ENCODE measurements at regions not wholly inside any gene's neighbourhood (a gene's known extent, or its start where the extent isn't known, plus 50 kb on each side); places are given as distances from the start of the nearest gene placed in this dataset.

DNA sequence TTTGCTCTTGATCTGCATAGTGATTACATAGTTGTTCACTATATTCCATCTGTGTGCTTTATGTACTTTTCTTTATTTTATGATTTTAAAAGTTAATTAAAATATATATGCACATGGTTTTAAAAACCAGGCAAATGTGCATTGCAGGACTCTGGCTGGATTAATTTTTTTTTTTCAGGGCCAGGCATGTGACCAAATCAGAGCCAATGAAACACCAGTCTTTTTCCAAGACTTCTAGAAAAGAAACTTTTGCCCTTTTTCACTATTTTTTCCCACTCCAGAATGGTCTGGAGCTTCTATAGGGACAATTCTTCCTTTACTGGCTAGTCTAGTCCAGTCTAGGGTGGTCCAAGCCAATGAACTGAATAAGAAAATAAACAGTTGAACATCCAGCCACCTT is 198.1 kb upstream of the FBXO11 start:
- DNase-seq, result no peak

DNA sequence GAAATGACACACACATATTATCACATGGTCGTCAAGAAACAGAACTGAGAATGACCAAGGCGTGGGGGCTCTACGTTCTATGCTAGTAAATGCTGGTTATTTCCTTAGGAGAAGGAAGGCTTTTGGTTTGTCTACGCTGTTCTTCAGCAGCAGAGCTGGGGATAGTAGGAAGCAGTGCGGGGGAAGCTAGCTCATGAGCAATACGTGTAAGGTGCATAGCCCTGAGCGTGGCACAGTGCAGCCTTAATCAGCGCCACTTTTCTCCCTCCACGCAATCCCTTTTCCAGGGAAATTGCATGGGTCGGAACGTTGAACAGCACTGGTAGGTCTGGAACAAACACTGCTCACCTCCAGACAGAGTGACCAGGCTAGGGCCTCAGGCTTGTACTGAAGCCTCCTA is 199.6 kb upstream of the FBXO11 start:
- peak in 2 of 58 donors; percentile 1 to 20 for DNase-seq

DNA sequence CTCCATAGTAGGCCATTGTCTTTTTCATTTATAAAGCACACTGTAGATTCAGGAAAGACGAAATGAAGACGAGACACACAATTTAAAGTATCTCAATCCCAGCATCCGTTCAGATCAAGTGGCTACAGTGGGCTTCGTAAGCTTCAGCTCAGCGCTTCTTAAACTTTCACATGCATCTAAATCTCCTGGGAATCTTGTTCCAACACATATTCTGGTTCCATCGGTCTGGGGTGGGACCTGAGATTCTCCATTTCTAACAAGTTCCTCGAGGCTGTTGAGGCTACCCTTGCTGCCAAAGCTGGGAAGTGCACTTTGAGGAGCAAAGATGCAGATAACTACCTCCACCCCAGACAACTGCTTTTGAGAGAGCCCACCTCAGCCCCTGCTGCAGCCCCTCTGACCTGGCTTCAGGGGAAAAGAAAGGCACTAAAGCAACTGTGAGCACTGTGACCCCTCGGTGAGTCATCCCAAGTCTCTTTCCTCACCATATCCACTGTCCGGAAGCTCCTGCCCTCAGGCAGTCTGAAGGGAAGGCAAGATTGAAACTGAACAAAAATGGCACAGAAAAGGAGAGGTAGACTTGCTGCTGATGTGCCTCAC is 201.1 kb upstream of the FBXO11 start:
- DNase-seq, result no peak

DNA sequence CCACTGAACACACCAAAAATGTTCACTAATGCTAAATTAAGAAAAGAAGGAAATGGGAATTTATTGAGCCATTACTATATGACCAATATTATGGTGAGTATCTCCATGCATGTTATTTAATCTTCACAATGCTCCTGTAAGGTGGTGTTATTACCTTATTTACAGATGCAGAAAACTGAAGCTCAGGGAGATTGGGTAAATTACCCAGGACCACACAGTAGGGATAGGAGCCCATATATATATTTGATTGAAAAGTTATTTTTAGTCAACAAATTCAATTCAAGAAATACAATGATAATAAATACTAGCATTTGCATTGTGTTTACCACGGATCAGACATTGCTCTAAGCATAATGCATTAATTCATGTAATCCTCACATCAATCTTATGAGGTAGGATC is 202.2 kb upstream of the FBXO11 start:
- no peak for DNase-seq

DNA sequence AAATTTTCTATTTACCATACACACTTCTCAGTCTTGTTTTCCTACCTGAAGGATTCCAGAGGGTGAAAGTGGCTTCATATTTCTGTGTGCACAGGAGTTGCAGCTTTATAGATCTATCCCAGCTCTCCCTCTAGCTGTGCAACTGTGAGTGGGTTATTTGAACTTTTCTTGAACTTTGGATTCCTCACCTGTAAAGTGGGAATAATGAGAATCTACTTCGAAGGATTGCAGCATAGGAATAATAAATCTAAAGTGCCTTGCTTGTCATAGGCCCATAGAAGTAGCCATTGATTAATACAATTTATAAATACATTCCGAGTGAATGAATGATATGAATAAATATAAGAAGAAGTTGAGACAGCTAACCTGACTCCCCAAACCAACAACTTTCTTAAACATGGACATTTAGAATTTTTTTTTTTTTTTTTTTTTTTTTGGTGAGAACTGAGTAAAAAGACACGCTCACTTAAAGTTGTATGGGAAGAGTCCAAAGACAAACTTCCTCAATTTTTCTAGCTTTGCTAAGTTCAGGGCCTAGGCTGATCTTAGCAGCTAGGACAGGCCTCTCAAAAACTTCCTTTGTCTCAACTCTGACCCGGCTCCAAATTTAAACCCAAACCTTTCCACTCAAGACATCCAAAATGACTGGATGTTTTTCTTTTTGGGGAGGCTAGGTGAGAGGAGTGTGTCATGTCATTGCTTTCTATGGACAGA is 203.3 kb upstream of the FBXO11 start:
- no peak for DNase-seq

DNA sequence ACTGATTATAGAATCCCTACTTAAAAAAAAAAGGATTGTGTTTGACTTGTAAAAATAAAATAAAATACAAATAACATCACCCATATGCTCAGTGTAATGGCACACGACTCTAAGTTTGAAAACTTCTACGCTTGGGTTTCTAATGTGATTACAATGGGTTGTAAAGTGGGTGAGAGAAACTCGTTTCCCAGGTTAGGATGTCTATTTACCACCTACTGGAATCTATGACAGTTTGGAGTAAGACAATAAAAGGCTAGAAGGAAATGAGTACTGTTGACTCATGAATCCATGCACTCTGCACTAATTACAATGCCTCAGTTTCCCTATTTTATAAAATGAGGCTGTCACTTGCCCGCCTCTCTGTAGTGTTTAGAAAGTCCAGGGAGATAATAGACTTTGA is 204.0 kb upstream of the FOXN2 start:
- DNase-seq, result no peak

DNA sequence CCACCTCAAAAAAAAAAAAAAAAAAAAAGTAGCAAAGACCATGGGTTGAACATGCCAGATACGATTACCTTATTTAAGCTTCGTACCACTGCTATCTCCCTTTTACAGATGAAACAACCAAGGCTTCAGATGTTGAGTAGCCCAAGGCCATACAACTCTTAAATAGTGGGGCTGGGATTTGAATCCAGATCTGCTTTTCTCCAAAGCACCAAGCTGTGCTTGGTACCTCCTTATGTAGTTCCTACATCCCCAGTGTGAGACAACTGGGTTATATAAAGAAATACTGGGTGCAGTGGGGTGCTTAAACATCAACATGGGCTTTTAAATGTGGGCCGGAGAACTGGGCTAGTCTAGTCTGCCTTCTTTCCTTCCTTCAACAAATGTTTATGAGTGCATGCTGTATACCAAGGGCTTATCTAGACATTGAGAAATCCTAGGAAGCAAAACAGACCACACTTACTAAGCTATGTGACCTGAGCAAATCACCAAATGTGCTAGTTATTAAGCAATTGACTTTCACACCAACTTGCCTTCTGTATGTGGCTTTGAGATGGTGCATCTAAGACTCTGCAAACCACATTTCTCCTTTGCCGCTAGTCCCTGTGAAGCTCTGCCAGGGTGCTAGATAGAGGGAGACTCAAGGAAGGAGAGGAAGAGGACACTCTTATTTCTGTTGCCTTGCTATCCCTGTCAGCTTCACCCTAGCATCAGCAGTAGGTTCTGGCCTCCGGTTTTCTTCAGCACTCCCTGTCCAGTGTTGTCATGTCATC is 201.4 kb upstream of the FOXN2 start:
- no peak for DNase-seq

DNA sequence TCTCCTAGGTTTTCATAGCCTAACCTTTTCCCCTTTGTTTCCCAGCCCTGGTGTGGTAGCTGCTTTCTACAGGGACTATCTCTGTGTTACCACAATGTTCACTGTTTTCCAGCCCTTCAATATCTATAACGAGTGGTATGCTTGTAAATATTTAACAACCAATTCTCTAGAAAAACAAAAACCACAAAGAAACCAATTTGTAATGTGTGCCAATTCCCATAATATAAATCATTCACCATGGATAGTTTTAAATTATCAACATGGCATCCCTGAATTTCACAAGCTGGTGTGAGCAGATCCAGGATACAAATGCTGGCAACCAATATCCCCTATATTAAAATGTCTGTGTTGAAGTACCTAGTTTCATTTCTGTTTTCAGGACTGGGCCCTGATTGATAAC is 200.7 kb upstream of the FOXN2 start:
- no peak for DNase-seq

DNA sequence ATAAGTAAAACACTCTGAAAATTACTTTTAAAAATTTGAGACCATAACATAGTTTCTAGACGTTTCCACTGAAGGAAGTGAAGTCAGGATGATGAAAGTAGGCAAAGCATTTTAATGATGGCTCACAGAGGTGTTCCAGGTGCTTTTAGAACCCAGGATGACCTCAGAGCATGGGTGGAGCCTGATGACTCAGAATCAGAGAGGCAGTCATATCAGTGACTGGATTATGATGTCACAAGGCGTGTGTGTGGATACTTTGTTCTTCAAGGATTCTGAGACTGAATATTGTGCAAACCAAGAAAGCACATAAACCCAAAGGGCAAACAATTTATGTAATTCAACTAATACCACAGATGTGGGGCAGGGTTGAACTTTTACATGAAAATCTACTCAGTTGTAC is 200.2 kb upstream of the FOXN2 start:
- DNase-seq, result no peak

DNA sequence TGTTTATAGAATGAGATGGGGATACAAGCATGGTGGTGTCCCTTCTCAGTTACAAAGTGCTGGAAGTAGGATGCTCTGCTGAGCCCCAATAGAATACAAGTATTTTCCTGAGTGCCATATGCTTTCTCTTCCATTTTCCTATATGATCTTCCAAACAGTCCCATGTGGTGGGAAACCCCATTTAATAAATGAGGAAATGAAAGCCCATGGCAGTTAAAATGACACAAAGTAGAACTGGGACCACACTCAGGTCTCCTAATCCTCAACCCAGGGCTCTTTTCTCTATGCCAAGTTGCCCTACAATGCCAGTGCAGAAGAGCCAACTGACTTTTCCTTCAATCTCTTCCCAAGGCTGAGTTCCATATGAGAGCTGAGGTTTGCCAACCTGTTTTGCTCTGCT is 198.0 kb upstream of the FOXN2 start:
- DNase-seq, result no peak

DNA sequence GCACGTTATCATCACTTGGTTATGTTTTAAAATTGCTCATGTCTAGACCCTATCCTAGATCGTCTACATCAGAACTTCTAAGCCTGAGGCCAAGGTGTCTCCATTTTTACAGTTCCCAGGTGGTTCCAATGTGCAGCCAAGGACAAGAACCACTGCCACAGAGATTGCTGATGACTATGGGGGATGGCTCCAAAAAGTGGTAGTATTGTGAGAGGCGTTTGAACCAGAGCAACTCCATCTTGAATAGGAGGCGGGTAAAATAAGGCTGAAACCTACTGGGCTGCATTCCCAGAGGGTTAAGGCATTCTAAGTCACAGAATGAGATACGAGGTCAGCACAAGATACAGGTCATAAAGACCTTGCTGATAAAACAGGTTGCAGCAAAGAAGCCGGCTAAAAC is 195.6 kb upstream of the FOXN2 start:
- no peak for DNase-seq

DNA sequence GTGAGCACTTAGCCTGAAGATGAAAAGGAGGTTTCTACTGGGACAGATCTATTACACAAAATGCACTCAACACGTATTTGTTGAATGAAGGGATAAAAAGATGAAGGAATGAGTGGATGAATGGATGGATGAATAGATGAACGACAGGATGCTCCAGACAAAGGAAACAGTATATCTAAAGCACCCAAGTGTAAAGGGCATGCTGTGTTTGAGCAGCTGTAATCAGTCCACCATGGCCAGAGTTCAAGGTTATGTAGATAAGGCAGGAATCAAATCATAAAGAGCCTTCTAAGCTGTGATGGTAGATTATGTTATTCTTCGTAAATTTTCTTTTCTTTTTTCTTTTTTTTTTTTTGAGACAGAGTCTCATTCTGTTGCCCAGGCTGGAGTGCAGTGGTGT is 194.4 kb upstream of the FOXN2 start:
- DNase-seq, result no peak

DNA sequence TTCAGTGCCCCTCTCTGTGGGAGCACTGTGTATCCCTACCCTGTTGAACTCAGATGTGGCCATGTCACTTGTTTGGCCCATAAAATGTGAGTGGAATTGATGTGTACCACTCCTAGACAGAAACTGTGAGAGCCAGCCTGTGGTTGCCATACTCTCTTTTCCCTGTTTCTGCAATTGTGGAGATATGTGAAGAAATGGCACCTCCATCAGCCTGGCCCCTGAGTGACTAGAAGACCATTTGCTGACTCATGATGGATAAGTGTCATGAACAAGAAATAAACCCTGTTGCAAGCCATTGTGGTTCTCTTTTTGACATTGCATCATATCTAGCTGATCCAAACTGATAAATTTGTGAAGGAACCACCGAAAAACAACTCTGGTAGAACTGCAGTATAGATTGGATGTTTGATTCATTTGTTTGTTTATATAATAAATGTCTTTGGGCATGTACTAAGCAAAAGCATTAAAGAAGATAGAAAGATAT is 193.7 kb upstream of the FOXN2 start:
- DNase-seq, result no peak

DNA sequence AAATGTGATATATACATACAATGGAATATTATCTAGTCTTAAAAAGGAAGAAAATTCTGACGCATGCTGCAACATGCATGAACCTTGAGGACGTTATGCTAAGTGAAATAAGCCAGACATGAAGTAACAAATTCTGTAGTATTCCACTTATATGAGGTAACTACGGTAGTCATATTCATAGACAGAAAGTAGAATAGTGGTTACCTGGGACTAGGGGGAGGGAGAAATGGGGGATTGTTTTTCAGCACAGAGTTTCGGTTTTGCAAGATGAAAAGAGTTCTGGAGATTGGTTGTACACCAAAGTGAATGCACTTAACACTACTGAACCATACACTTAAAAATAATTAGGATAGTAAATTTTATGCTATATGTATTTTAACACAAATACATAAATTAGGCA is 192.3 kb upstream of the FOXN2 start:
- no peak for DNase-seq

DNA sequence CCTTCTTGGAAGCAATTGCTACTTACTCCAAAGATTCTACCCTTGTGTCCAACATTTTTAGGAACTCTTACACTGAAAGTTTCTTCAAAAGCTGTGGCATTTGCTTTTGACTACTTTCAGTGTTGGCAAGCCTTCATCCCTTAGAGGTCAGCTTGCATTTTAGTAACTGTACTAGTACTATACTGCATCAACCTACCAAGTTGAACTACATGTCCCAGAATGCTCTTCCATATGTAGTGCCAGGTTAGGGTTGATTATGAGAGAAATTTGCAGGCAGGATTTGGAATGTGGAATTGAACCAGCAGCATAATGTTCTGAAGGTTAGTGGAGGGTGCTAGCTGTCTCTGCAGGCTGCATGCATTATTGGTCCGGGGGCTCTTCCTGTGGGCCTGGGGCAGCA is 189.9 kb upstream of the FOXN2 start:
- no peak for DNase-seq

DNA sequence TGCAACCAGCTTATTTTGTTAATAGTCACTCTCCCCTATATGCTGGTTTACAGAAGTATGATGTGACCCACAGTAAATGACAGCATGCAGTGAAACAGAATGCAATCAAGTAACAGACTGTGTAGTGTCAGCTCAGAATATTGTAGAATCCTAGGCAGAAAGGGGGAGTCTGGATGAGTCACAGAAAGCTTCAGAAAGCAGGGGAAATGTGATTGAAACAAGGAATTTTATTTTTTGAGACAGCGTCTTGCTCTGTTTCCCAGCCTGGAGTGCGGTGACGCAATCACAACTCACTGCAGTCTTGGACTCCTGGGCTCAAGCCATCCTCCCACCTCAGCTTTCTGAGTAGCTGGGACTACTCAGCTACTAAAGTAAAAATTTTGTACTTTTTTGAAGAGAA is 188.3 kb upstream of the FOXN2 start:
- peak in 30 of 58 donors; percentile 6 to 68 (median 35) for DNase-seq

DNA sequence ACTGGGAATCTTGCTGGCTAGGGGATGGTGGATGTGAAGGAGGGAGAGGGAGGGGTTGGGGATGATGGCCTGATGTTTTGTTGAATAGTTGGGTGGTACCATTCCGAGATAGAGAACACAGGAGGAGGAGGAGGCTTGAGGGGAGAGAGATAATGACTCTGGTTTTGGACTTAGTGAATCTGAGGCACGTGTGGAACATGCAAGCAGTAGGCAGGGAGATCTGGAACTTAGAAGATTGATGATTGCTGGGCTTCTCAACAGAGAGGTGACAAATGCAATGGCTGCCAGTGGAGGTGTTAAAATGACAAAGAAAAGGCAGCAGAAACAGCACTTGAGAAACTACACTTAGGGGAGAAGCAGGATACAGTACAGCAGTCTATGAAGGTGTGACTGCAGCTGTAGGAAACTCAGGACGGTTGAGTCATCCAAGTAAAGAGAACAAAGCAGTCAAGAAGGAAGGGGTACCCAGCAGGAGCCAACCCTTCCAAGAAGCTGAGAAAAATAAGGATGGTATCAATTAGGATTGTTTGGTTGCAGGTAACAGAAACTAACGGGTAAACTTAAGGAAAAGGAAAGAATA is 186.8 kb upstream of the FOXN2 start:
- DNase-seq, result peak in 1 of 58 donors; percentile 14

DNA sequence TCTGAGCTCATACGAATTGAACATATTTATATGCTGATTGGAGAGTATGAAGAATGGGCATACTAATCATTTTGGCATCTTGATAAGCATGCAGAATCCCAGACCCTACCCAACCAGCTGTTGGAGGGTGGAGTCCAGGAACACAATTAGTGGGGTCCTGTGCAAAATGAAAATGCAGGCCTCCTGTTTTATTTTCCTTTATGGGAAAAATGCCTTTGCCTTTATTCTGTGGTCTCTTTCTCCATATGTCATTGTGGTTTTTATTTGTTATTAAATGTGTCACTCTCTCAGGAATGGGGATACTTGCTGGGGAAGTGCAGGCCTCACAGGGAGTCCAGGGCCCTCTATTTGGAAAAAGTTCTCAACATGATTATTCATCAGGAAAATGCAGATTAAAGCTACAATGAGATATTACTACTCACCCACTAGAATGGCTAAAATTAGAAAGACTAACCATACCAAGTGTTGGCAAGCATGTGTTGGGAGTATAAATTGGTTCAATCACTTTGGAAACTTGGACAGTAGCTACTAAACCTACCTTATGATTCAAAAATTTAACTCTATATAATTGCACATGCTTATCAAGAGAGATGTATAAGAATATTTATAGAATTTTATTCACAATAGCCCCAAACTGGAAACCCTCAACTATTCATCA is 185.1 kb upstream of the FOXN2 start:
- no peak for DNase-seq

DNA sequence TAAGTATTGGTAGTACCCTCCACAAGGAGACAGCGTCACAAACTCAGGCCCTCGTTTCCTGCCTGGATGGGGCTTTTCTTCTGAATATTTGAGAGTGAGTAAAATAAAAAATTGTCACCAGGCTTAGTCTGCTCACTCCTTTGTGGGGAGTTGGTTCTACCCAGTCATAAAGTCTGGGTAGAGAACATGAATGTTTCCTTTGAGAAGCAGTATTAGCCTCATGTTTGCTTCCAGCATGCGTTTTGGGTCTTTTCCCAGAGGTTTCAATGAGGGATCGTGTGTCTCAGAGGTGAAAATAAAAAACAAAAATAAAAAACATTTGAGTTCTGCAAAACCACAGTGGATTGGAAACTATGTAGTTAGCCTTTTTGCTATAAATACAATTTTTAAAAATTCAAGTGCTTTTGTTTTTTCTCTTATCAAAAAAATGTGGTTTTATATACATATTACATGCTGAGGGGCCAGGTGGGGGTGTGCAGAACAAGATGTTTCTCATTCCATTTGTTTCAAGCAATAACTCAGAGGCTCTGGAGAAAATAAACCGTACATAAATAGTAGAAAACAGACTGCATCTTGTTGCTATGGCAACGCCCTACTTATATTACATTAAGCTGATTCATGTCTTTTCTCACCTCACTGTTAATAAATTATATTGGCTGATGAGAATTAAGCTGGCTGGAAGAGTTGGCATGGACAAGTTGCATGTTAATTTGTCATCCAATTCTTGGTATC is 182.8 kb upstream of the FOXN2 start:
- DNase-seq, result peak in 5 of 58 donors; percentile 2 to 26 (median 11)

DNA sequence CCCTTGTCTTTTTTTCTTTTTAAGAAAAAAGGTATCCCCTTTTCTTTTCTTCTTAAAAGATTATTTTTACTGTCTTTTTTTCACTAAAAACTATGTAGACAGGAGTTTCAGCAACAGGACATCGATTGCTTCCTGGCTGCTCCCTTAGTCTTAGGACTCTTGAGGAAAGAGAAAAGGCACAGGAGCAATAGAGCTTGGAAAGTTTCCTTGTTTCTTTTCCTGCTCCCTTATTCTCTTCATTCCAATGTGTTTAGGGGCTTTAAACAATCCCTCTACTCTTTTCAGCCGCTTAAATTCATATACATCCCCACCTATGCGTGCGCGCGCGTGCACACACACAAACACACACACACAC is 182.2 kb upstream of the FOXN2 start:
- DNase-seq, result no peak

DNA sequence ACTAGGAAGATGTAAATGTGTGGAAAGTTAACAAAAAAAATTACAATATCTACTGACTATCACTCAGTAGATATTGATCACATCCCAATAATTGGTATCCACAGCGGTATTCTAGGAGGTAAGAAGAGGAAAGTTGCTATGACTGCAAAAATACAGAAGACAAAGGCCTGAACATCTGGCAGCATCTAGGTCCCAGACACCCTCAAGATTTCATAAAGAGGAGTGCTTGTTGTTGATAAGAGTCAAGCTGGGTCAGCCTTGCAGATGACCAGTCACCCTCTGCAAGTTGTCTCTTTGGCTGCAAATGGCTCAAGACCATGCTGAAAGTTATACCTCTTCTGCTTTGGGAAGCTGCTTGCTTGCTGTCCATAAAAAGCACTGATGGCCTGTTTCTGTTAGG is 179.8 kb upstream of the FOXN2 start:
- DNase-seq, result no peak
